ENCODE measurements at regions not wholly inside any gene's neighbourhood (a gene's known extent, or its start where the extent isn't known, plus 50 kb on each side); places are given as distances from the start of the nearest gene placed in this dataset.
"Not testable (repeated sequence)": the region's sequence is repeated elsewhere in the genome, so short reads cannot be mapped to it uniquely, and the experiment has no call there.

GRCh38 chr2:114018464-114018863, 128.6 kb downstream of the ACTR3 start:
- H3K27ac ChIP-seq (ENCODE audit: low read depth, low read length, poor library complexity, severe bottlenecking); H3K27me3 ChIP-seq (ENCODE audit: insufficient read depth, low read length); H2AFZ ChIP-seq (ENCODE audit: low read length); H3F3A ChIP-seq (ENCODE audit: insufficient read depth, low read length); H3K9ac ChIP-seq (ENCODE audit: low read length); H3K79me2 ChIP-seq (ENCODE audit: insufficient read depth, low read length); H3K9me2 ChIP-seq (ENCODE audit: low read depth, low read length); H3K4me2 ChIP-seq (ENCODE audit: low read length); H3K36me3 ChIP-seq (ENCODE audit: insufficient read depth, low read length); H3K4me3 ChIP-seq (ENCODE audit: low read depth, low read length, poor library complexity, severe bottlenecking); H3K9me3 ChIP-seq (ENCODE audit: low read length); H4K20me1 ChIP-seq (ENCODE audit: insufficient read depth, low read length); H3K4me1 ChIP-seq (ENCODE audit: insufficient read depth, low read length, severe bottlenecking): not testable (repeated sequence)

DNA sequence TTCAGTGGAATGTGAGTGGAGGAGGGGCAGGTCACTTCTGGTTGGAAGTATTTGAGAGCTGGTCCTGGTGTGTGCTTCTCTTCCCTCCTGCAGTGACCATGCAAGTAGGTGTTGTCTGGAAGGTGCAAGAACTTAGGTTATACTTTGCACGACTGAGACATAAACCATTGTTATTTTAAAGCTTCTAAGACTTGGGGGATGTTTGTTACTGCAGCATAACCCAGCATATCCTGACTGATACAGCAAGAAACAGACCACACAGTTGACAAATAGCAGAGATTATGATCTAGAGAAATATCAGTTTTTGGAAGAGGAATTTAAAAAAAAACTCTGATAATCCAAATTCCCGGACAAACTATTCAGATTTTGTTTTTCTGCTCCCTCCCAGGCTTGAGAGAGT, 130.8 kb downstream of the ACTR3 start:
- Histone ChIP-seq H3K9me3 (ENCODE audit: low read length) (peaks cover 4% of the 10 kb centered on the region; the same call in 1 of the 2 replicates), H2AFZ (ENCODE audit: low read length) (no peak overlapping the region), H3K27ac (ENCODE audit: low read depth, low read length, poor library complexity, severe bottlenecking) (no peak overlapping the region), H3K4me2 (ENCODE audit: low read length) (no peak overlapping the region), H3K79me2 (ENCODE audit: insufficient read depth, low read length) (no peaks in the 10 kb centered on the region), H4K20me1 (ENCODE audit: insufficient read depth, low read length) (no peaks in the 10 kb centered on the region), H3K4me3 (ENCODE audit: low read depth, low read length, poor library complexity, severe bottlenecking) (no peak overlapping the region), H3K27me3 (ENCODE audit: insufficient read depth, low read length) (no peaks in the 10 kb centered on the region), H3K4me1 (ENCODE audit: insufficient read depth, low read length, severe bottlenecking) (no peaks in the 10 kb centered on the region), H3F3A (ENCODE audit: insufficient read depth, low read length) (no peaks in the 10 kb centered on the region), H3K9me2 (ENCODE audit: low read depth, low read length) (no peaks in the 10 kb centered on the region), H3K36me3 (ENCODE audit: insufficient read depth, low read length) (no peaks in the 10 kb centered on the region; the same call in 1 of the 2 replicates), H3K9ac (ENCODE audit: low read length) (no peak overlapping the region)
- TF ChIP-seq CTCF (IDR thresholded peaks at IDR 0.05; ENCODE audit: low read length) (no peak), EZH2 (IDR thresholded peaks at IDR 0.05; ENCODE audit: borderline replicate concordance, low read length) (no peak)

- H4K20me1 ChIP-seq (ENCODE audit: insufficient read depth, low read length): no peaks in the 10 kb centered on the region
- no peaks in the 10 kb centered on the region for H3K27me3 ChIP-seq (ENCODE audit: insufficient read depth, low read length)
- no peaks in the 10 kb centered on the region for H3K79me2 ChIP-seq (ENCODE audit: insufficient read depth, low read length)
- no peak for TF ChIP-seq CTCF (IDR thresholded peaks at IDR 0.05; ENCODE audit: low read length)
- TF ChIP-seq EZH2 (IDR thresholded peaks at IDR 0.05; ENCODE audit: borderline replicate concordance, low read length): no peak
- no peaks in the 10 kb centered on the region for H3F3A ChIP-seq (ENCODE audit: insufficient read depth, low read length)
- no peaks in the 10 kb centered on the region for H3K9me2 ChIP-seq (ENCODE audit: low read depth, low read length)
- peaks cover 4% of the 10 kb centered on the region; the same call in 1 of the 2 replicates for H3K9me3 ChIP-seq (ENCODE audit: low read length)
- no peak overlapping the region for H3K9ac ChIP-seq (ENCODE audit: low read length)
- H3K4me3 ChIP-seq (ENCODE audit: low read depth, low read length, poor library complexity, severe bottlenecking): no peak overlapping the region
- H3K27ac ChIP-seq (ENCODE audit: low read depth, low read length, poor library complexity, severe bottlenecking): no peak overlapping the region
- H3K36me3 ChIP-seq (ENCODE audit: insufficient read depth, low read length): no peaks in the 10 kb centered on the region; the same call in 1 of the 2 replicates
- H3K4me2 ChIP-seq (ENCODE audit: low read length): no peak overlapping the region
- no peaks in the 10 kb centered on the region for H3K4me1 ChIP-seq (ENCODE audit: insufficient read depth, low read length, severe bottlenecking)
- H2AFZ ChIP-seq (ENCODE audit: low read length): no peak overlapping the region
These were observed 132.6 kb downstream of the ACTR3 start for GRCh38 chr2:114022360-114023085.

GRCh38 chr2:114024326-114024725, 134.4 kb downstream of the ACTR3 start:
- no peaks in the 10 kb centered on the region for H3K79me2 ChIP-seq (ENCODE audit: insufficient read depth, low read length)
- H3K27me3 ChIP-seq (ENCODE audit: insufficient read depth, low read length): no peaks in the 10 kb centered on the region
- H3K4me2 ChIP-seq (ENCODE audit: low read length): no peak overlapping the region
- no peaks in the 10 kb centered on the region for H4K20me1 ChIP-seq (ENCODE audit: insufficient read depth, low read length)
- H3K36me3 ChIP-seq (ENCODE audit: insufficient read depth, low read length): no peaks in the 10 kb centered on the region; the same call in 1 of the 2 replicates
- no peaks in the 10 kb centered on the region for H3K9me2 ChIP-seq (ENCODE audit: low read depth, low read length)
- no peak overlapping the region for H3K27ac ChIP-seq (ENCODE audit: low read depth, low read length, poor library complexity, severe bottlenecking)
- H3K9ac ChIP-seq (ENCODE audit: low read length): no peak overlapping the region
- H3F3A ChIP-seq (ENCODE audit: insufficient read depth, low read length): no peaks in the 10 kb centered on the region
- peaks cover 4% of the 10 kb centered on the region; the same call in 1 of the 2 replicates for H3K9me3 ChIP-seq (ENCODE audit: low read length)
- no peaks in the 10 kb centered on the region for H3K4me1 ChIP-seq (ENCODE audit: insufficient read depth, low read length, severe bottlenecking)
- no peak overlapping the region for H3K4me3 ChIP-seq (ENCODE audit: low read depth, low read length, poor library complexity, severe bottlenecking)
- no peak overlapping the region for H2AFZ ChIP-seq (ENCODE audit: low read length)
- TF ChIP-seq EZH2 (IDR thresholded peaks at IDR 0.05; ENCODE audit: borderline replicate concordance, low read length): no peak
- no peak for TF ChIP-seq CTCF (IDR thresholded peaks at IDR 0.05; ENCODE audit: low read length)

All from OCI-LY1 (cell line).